SK-MEL-5 (cell line): ENCODE measurements at regions not wholly inside any gene's neighbourhood (a gene's known extent, or its start where the extent isn't known, plus 50 kb on each side); places are given as distances from the start of the nearest gene placed in this dataset.
A peak's percentile ranks its signal among the peaks of the same experiment; 100 is the strongest.

Source experiments
- DNase-seq: peaks from one replicate; pipeline ENCODE4 v3.0.0-alpha.2; 2016; ENCODE audit warnings: low read depth, low spot score
- in situ Hi-C: cut with HindIII; loops from 2 replicates; pipeline ENCODE4 v1.10.0; 2016; ENCODE audit warnings: low sequenced_read_pairs, high pct_unique_total_duplicates, low pct_unique_long_range_greater_than_20kb

GRCh38 chr13:99811067-99811700 lies 160.4 kb downstream of the ZIC5 start:
- in situ Hi-C loops = no loop called here
- DNase-seq = no peak

- in situ Hi-C loops = no loop called here
- DNase-seq = no peak
Observed at GRCh38 chr13:99809926-99810325, 161.6 kb downstream of the ZIC5 start.

DNA sequence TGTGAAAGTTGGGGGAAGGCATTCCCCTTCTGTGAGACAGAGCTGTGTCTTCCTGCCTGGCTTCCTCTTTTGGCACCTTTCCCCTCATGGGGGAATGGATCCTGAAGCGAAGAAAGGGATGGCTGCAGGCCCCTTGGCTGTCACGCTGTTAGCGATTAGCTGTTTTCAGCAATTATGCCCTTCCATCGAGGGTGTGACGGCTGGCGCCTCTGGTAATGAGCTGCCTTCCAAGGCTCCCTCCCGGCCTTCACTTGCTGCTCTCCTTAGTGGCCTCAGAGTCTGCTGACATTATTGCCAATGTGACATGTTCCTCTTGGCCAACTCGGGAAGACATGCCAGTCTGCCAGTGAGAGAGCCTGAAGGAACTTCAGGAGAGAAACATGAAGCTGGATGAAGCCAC lies 162.1 kb downstream of the ZIC5 start:
- in situ Hi-C loops = no loop called here
- DNase-seq = no peak

DNA sequence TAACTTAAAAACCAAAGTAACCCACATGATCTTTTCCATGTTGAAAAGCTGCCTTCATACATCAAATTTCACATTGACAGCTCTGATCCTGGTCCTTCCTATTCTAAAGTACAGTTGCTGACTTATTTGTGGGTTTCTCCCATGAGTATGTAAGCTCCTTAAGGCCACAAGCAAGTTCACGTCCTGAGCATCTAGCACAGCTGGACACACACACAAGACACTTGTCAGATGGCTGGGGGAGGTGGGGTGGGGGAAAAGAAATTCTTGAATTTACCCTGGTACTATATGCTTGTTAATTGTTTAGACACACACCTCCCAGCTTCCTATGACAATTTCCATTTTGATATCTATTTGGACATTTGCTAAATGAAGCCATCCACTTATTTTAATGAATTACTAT lies 162.8 kb downstream of the ZIC5 start:
- in situ Hi-C loops = no loop called here

DNA sequence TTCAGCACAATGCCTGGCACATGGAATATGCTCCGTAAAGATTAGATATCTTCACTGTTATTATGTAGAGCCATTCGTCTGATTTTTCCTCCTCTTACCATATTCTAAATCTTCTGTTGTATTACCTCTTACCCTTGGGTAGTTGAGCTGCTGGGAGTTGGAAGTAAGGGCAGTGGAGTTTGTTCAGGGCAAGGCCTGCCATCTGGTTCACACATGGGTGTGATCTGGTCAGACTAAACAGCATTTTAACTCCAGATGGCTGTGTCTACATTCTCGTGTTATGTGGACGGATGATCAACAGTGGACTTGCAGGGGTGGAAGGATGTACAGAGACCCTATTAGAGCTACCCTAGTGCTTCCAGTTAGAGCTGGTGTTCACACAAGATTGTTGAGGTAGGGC lies 164.9 kb downstream of the ZIC5 start:
- DNase-seq = no peak

More for the DNA sequence above, 162.8 kb downstream of the ZIC5 start:
- no peak for DNase-seq

DNA sequence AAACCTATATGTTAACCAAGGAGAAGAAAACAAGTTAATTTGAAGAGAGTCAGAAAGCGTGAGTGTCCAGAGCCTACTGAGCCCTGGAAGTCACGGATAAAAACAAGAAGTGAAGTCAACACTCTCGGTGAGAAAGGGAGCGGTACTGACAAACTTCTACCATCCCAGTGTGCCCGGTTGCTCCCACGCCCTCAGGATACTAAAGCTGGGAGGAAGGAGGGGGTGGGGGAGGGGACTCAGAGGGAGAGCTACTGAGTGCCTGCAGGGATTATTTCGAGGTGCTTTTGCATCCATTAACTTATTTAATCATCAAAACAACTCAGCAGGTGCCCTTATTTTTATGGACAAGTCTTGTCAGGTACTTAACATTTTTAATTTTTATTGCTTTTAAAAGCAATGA lies 166.2 kb downstream of the ZIC5 start:
- no peak for DNase-seq
- in situ Hi-C loops = no loop called here

More for the DNA sequence above, 164.9 kb downstream of the ZIC5 start:
- in situ Hi-C loops = no loop called here

DNA sequence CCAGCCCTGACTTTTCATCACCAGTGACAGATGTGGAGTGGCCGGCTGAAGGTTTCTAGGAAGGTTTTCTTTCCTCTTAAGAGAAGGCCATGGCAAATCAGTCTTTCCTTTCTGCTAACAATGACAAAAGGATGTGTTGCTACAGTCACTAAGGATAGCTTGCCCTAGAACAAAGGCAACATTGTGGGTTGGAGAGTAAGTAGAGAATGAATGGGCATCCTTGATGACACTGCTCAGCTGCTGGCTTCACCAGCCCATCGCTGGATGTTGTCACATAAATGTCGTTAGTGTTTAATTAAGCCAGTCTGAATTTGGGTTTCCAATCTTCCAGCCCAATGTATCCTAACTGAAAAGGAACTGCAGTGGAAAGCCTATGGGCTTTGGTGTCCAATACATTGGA lies 168.4 kb downstream of the ZIC5 start:
- in situ Hi-C loops = no loop called here
- peak; percentile 67 for DNase-seq

DNA sequence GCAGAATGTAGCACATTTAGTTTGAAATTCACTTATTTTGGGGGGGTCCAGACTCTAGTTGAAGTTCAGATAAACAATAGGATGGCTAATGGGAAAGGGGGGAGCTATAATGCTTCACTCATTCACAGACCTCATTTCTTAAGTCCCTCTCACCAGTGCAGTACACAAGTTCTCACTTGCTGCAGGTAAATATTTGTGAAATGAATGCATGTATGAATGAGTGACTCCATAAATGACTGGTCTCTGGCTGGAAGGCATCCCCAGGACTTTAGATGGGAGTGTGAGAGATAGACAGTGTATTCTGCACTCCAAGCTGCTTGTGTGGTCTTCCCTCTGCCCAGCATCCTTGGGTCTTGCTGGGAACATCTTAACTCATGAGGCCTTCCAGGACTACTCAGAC lies 169.2 kb downstream of the ZIC5 start:
- in situ Hi-C loops = no loop called here
- no peak for DNase-seq

- in situ Hi-C loops = no loop called here
- no peak for DNase-seq
Observed at GRCh38 chr13:99800951-99801350, 170.6 kb downstream of the ZIC5 start.

GRCh38 chr13:99800011-99800410 lies 171.6 kb downstream of the ZIC5 start:
- no peak for DNase-seq
- in situ Hi-C loops = no loop called here

DNA sequence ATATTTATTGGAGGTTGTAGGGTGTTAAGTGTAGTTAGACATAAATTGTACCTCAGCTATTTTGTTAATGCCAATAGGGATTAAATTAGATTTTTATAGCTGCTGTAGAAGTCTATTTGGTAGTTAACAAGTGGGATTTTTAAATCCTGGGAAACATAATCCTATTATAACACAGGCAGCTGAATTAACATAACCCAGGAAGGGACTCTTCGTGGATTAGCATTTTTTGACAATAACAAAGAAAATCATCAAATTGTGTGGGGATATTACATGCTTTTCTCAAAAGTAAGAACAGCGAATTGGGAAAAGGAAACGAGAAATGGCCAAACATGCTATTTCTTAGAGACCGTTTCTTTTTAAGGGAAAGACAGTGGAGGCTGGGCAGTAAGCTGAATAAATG lies 172.8 kb downstream of the ZIC5 start:
- in situ Hi-C loops = no loop called here

GRCh38 chr13:99797691-99798090 lies 173.9 kb downstream of the ZIC5 start:
- no peak for DNase-seq
- in situ Hi-C loops = no loop called here

More for the DNA sequence above, 172.8 kb downstream of the ZIC5 start:
- no peak for DNase-seq

GRCh38 chr13:99796175-99796819 lies 175.3 kb downstream of the ZIC5 start:
- DNase-seq = peak; percentile 31
- in situ Hi-C loops = no loop called here

GRCh38 chr13:99792079-99792921 lies 179.3 kb downstream of the ZIC5 start:
- no peak for DNase-seq
- in situ Hi-C loops = no loop called here

DNA sequence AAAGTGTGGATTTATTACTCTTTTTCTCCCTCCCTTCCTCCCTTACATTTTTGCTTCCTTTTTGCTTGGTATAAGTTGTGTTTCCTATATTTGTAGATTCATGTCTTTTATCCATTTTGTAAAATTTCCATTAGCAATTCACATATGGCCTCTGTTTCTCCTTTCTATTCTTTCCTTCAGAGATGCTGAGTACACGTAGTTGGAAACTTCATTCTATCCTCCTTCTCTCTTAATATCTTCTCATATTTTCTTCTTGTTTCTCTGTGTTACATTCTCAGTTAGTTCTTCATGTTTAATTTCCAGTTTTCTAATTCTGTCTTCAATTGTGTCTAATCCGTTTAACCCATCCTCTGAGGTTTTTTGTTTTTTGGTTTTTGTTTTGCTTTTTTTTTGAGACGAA lies 188.9 kb downstream of the ZIC5 start:
- DNase-seq = no peak
- in situ Hi-C loops = no loop called here

DNA sequence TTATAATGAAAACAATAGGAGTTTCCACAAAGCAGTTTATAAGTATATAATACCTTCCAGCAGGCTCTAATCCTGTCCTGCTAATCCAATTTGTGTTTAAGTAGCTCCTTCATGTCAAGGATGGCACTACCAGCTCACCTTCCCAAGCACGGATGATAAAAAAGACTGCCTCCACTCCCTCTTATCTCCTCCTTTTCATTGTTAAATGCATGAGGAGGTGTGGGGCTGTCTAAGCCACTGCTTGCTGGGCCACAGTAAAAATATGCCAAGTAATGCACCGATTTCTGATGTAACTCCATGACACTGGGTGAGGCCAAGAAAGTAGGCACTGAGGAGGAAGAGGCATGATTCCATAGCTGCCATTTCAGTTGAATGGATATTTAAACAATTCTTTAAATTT lies 193.1 kb downstream of the ZIC5 start:
- no peak for DNase-seq
- in situ Hi-C loops = no loop called here

GRCh38 chr13:99777873-99778272 lies 193.7 kb downstream of the ZIC5 start:
- no peak for DNase-seq
- in situ Hi-C loops = no loop called here

DNA sequence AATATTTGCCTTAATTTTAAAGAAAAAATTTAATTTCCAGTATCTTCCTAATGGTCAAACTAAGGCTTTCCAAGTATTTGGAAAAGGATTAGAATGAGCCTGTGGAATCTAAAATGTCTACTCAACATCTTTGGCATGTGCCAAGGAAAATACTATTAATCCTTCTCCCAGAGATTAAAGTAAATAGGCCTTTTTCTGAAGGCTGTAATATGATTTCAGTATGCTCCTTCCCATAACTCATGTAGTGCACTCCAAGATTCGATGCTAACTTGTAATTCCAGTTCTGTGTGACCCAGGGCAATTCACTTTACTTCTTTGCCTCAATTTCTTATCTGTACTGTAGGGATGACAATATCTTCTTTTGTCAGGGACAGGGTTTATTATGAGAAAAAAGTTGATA lies 196.9 kb downstream of the ZIC5 start:
- no peak for DNase-seq
- in situ Hi-C loops = no loop called here

GRCh38 chr13:99768986-99769385 lies 202.6 kb downstream of the ZIC5 start:
- DNase-seq = no peak

More at GRCh38 chr13:99768986-99769385, 202.6 kb downstream of the ZIC5 start:
- in situ Hi-C loops = no loop called here
